ENCODE measurements at regions not wholly inside any gene's neighbourhood (a gene's known extent, or its start where the extent isn't known, plus 50 kb on each side); places are given as distances from the start of the nearest gene placed in this dataset.

DNA sequence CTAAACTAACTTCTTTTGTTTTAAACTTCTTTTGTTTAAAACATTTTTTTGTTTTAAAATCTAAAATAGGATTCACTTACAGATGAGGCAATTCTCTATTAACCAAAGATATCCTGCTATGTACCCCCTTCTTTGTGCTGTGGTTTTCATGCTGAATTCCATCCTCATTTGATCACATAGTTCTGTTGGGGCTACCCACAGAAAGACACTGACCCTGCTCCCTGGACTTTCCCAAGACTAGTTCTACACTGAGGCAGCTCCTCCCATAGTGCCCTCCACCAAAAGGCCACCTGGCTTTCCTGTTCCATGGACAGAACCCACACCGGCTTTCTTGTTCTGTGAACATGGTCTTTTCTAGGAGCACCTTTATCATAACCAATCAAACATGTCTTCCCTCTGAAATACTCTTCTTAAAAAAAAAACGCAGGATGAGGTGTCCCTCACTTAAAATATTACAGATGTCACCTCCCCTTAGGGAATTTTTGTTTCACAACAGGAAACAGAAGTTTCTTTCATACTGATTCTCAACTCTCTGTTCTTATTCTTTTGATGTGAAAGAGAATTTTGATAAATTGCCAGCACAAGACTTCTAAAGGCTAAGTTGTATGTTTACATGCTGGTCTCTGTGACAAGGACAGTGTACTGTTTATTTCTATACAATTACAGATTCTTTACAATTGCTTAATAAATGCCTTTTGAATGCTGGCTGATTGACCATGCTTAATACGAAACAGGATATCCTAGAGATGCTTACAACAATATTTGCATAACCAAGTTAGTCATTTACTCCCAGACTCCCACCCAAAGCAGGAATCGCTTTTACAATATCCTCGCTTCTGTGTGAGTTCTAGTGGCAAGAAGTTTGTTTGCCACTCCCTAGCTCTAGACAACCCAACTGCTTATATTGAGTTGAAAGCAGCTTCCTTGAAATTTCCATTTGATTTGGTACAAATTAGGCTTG is 300.4 kb downstream of the DTWD2 start:
- no peak for DNase-seq

DNA sequence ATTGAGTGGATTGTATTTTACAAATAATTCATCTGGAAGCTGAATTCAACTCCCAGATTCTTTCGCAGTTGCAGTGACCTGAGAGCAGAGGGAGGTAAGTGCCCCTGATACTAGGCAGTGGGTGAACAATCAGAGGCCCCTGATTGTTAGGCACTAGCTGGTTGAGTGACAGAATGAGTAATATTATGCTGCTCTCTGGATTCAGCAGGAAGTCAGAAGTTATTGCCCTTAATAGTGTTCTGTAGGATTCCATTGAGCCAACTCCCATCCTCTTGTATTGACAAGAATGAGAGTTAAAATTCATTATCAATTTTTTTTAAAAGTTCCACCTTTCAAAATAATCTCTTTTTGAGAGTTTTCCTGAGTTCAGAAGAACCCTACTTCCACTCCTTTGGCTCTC is 301.2 kb downstream of the DTWD2 start:
- no peak for DNase-seq

DNA sequence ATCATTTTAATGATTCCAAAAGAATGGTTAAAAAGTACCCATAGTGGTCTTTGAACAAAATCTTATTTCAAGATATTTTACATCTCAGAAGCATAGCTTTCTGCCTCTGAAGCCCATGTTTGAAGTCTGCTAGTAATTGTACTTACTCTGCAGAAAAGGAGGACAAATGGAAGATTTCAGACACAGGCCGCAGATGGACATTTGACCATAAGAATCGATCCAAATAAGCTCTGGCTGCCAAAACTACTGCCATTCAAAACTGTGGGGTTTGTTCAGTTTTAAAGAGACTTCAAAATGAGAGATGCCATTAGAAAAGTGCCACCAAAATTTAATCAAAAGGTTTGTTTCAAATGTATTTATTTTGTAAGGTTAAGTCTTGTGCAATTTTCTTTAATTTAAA is 306.7 kb downstream of the DTWD2 start:
- no peak for DNase-seq

DNA sequence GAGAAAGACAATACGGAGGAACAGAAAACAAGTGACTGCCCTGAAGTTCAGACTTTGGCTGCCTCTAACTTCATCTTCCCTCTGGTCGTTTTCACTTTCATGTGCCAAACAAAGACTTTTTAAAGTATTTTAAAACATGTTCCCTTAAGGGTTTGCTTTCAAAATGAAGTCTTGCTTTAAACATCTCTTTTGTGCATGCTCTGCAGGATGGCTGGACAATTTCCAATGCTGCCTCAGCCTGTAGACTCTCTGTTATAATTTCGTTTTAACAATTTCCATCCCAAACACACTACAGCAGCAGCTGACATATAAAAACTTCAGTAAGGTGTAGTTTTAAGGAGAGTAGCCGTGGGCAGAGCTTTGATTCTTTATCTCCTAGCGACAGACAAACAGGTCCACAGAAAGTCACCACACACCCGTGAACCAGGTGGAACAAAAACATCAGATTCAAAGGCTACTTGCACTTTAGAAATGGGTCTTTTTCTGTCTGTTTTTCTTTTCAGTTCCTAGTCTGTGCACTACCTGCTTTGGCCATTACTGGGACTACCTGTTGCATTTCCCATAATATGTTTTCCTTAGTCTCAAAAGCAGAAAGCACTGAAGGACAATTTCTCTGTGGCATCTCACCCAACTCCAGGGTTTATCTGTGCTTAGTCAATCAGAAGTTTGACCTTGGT is 308.9 kb downstream of the DTWD2 start:
- no peak for DNase-seq

DNA sequence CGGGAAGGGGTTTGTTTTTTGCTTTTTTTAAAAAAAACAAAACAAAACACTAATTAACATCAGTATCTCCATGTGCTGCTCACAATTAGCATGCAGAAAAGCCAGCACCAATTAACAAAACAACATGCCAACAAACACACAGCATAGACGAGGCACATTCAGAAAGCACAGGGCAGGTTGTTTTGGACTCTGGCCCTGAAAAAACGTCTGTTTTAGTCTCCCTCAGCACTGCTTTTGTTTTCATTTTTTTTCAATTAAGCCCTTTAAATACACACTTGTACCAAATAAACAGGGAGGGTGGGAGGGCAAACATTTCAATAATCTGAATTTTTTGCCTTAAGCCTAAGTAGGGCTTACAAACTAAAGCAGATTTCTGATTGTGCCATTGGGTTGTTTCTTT is 309.6 kb downstream of the DTWD2 start:
- no peak for DNase-seq

DNA sequence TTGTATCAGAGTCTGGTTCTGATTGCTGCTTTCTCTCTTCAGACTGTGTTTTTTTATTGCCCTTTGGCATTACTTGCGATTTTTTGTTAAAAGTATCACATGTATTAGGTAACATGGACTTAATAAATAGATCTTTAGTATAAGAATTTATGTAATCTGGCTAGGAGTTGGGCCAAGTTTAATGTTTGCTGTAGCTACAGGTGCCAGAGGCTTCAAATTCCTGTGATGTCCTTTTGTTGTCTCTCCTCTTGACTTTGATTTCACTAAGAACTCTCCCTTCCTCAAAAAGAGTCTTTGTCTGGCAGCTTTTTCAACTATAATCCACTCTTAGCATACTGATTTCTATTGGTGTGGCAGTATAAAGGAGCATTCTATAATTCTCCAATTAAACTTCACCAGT is 313.1 kb downstream of the DTWD2 start:
- DNase-seq, result no peak

DNA sequence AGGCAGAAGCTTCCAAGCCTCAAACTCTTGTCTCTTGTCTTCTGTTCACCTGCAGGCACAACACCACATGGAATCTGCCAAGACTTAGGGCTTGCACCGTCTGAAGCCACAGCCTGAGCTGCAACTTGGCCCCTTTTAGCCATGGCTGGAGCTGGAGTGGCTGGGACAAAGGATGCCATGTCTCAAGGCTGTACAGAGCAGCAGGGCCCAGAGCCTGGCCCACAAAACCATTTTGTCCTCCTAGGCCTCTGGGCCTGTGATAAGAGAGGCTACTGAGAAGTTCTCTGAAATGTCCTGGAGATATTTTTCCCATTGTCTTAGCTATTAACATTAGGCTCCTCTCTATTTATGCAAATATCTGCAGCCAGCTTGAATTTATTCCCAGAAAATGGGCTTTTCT is 330.8 kb downstream of the DTWD2 start:
- no peak for DNase-seq

DNA sequence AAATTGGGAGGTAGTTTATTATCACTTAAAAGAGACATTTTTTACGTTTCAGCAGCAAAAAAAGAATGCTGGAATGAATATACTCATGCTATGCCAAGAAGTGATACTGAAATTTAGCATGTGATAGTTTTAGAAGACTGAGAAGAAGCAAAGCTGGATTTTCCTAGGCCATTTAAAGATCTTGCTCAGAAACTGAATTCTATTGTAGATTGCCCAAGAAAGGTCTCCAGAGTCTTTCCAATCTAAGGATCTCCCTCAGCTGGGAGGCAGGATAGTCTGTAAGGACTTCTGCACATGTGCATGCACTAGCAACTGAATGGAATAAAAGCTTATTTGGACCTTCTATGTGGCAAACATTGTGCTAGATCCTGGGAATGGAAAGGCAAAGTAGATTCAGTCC is 334.5 kb downstream of the DTWD2 start:
- DNase-seq, result no peak

DNA sequence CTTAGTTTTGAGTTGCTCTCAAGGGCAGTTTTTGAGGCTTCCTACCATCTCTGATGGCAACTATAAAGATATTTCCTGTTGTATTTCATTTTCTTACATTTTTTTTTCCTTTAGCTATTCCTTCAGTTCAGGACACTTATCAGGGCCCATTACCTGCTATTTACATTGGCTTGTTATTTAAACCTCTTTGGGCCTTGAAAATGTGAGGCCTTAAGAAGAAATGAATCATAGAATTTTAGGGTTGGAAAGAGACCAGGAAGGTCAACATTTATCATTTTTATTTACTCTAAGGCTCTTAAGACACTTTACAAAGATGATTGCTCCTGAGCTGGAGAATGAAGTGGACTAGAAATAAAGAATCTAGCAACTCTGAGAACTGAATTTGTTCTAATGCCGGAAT is 335.2 kb downstream of the DTWD2 start:
- no peak for DNase-seq

DNA sequence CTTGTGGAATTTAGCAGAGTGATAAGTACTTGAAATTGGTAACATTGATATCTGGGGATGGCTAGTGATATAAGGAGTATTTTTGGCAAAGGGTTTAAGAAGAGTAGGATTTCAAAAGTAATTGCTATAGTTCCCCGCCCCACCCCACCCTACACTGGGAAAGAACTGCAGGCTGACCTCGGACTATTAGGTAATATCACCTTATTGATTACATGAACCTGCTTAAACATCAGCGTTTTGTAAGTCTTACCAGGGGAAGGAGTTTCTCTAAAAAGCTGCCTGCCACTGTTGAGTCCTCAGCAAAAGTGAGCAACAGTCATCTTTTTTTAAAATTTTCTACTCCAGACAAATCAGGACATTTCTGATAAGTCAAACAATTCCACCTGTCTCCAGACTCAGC is 337.3 kb downstream of the DTWD2 start:
- DNase-seq, result no peak

DNA sequence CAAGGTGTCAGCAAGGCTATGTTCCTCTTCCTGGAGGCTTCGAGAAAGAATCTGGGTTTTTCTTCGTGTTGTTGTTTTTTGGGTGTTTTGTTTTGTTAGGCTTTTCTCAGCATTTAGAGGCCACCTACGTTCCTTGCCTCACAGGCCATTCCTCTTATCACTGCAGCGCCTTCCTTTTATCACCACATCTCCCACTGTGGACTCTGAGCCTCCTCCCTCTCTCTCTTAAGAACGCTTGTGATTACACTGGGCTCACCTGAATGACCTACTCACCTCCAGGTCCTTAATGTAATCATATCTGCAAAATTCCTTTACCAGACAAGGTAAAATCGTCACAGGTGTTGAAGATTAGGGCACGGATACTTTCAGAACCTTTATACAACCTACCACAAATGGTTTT is 340.8 kb downstream of the DTWD2 start:
- no peak for DNase-seq

DNA sequence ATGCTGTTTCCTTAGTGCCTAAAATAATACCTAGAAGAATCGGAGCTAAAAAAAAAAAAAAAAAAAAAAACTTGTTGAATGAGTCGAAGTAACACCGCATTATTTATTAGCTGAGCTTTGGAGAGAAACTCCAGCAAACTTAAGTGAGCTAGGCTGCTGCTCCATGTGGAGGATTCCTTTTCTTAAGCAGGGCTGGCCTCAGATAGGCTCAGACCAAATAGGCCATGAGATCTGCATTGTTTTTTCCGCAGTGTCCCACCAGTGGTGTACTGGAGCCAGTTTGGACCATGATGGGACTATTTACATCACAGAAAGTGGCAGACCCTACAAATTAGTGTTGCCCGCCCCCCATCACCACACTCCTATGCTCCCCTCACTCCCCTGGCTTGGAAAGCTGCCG is 341.4 kb downstream of the DTWD2 start:
- no peak for DNase-seq

DNA sequence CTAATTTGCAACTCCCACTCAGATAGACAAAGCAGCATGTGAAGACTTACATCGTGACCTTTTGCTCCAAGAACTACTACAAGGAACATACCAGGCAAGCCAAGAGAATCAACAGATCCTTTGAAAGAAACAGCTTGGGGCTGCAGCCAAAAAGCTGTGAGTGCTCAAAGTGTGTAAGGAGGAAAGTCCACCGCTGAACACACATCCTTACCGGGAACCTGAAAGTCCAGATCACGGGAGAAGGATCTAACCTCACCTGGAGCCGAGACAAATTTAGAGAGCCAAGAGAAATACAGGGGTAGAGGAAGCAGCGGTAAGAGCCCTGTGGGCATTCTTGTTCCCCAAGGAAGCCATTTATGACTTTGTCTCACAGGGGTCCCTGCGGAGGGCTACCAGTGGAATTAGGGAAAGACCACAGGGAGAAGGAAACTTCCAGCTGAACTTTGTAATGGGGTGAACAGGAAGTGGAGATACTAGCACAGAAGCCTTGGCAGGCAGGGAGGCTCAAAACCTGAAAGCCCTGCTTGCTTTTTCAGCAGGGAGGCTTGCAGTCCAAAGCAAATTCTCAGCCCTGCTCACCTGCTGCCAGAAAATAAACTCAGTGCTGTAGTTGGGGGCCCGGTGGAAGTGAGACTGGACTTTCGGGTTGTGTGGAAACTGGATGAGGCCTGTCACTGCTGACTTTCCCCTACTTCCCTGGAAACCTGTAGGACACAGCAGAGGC is 350.2 kb downstream of the DTWD2 start:
- no peak for DNase-seq

DNA sequence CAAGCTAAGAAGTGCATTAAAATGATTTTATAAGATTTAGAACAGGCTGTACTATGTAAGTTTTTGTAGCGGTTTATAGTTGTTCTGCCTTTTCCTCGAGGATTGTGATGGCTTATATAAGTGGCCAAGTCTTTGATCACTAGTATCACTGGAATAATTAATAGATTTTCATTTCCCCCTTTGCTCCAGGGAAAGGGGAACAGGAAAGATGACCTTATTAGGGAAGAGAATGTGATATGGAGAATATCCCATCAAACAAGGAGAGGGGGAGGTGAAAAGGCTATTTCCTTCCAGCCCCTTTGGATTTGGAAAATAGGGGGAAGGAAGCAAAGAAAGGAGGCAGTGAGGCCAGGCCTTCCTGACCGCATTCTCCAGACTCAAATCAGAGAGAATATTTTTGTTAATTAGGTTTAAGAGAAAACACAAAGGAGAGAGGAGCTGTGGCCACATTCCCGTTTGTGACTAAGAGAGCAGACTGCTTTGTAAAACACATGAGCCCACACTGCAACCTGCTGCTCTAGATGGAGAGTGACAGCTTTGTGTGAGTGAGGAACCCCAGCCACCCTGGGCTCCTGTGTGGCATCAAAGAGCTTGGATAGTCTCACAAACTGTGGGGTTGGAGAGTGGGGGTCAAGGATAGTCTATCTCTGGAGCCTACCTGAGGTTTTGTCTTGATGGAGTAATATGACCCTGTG is 359.5 kb downstream of the DTWD2 start:
- DNase-seq, result no peak

DNA sequence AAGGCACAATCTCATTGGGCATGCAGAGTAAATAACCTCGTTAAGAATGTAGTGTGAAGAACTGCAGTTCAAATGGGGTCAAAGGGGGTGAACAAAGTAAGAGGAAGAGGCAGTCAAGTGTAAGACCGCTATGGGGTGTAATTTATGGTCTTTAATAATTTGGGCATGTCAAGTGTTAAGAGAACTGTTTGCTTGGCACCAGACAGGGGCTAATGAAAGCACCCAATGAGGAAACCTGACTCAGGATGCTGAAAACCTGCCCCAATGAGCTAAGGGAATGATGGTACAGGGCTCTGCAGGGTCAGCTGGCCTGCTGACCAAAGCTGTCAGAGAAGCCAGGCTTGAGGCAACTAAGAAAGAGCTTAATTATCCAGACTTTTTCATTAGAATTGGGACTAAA is 368.1 kb downstream of the DTWD2 start:
- DNase-seq, result no peak

DNA sequence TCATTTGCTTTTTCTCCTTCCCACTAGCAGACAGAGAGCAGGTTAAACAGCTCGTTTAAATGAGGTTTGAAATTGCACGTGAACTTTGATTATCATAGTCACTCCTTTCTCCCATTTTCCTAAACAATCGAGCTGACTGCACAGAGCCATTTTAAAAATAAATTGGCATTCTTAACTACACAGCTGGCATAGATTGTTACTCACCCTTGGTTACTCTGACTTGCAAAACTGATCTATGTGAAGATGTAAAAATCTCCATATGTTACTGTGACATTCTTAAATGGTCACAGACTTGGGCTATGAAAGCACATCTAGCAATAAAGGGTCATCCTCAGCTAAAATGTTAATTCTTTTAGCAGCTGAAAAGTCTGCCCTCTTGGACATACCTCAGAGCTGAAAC is 368.5 kb downstream of the DTWD2 start:
- DNase-seq, result no peak

DNA sequence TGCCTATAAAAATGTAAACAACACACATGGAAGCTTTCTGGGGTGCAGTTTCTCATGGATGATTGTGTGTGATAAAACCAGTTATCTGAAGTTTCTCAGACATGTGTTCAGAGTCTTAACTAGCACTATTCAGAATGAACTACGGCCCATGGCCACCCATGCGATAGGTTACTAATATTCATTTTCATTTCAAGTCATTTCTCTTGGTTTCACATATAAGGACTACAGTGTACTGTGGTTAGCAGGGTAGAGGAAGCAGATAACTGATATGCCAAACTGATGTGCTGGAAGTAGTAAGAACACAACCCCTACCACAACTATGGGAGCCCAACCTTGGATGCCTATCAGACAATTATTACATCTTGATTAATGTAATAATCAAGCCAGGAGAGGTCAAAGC is 372.1 kb downstream of the DTWD2 start:
- no peak for DNase-seq

DNA sequence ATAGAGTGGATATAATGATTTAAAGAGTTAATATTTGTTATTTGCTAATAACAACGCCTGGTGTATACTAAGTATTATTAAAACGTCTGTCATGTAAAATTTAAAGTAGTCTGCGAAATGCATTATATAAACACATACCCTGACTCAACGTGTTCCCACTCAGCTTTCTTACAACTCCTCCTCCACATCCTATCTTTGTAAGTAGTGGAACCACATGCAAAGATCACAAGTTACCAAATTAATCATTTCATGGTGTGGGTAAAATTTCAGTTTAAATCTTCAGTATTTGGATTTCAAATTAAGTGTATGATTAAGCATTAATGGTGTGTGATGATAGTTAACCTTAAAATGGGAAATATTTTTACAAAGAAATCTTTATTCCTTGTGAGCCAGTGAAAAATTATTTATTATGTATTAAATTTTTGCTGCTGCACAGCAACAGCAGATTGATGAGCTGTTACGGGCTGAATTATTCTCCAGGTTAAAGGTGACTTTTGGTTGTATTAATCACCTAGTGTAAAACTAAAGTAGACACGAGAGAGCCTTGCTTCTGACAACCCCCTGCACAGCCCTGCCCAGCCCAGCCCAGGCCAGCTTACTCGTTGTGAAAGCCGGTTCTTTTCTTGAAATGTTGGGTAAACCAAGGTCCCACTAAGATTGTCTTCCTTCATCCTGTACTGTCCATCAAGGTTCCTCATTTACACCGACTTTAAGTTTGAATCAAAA is 373.5 kb downstream of the DTWD2 start:
- no peak for DNase-seq

DNA sequence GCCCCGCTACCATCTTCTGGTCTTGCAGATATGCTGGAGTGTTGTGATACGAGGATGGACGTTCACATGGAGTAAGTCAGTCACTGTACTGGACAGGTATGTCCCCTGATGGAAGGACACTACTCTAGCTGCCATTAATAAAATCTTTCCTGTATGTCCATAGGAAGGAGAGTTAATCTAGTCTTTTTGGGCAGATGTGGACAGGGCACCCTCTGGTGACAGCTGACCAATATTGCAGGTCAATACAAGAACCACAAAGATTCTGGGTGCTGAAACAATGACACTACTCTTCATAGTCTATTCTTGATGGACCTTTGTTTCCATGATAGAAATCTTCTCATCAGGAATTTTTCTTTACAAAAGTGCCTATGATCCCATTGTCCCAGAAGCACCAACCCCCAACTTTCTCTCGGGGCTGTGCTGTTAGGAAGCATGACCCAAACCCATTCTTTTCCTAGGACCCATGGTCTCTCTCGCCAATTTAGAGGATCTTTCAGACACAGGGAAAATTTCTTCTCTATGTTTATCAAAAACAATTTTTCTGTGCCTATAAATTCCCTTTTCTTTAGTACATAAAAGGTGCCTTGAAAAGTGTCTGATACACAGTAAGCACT is 376.9 kb downstream of the DTWD2 start:
- DNase-seq, result peak; percentile 57

DNA sequence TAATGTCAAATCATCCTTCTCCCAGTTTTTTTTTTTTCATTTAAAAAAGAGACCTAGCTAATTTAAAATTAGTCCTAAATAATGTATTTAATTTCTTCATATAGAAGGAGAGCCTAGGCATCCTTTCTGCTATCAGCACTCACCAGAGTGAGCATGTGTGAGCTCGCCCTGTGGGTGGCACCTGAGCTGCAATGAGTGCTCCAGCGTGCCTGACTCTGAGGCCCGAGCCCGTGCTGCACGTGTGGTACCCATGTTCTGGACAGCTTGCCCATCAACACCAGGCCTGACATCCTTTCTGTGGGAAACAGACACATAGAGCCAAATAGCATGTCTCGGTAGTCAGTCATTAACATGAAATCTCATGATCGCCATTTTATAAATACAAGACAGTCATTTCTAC is 381.4 kb downstream of the DTWD2 start:
- no peak for DNase-seq

DNA sequence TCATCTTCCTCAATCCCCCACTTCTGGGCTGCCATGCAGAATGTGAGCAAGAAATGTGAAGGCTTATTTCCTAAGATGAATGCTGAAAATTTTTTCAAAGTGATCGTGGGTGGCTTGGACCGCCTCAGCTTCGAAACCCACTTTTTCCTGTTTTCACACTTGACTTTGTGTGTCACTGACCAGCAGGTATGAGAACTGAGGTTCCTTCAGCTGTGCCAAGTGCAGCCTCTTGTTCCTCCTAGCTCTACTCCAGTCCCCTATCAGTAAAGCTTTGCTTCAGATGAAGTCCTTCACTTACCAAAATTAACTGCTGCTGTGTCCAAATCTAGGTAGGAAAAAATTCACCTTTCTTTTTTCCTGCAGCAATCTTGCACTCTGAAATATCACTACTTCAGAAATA is 382.6 kb downstream of the DTWD2 start:
- no peak for DNase-seq

DNA sequence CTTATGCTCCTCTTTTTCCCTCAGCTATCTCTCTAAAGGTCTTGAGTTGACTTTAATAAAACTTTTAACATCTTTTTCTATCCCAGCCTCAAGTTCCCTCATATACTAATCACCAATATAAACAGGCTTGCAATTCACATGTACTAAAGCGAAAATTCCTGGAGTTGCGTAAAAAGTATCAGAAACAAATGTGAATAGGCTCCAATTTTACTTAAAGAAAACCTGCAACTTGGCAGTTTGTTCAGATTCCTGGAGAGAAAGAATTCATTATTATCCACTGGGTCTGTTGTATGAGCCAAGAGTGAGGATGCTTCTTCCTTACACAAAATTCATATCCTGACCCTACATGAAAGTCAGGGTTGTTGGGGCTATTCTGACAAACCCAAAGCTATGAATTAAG is 384.2 kb downstream of the DTWD2 start:
- DNase-seq, result no peak

All from hematopoietic multipotent progenitor cell treated with erythropoietin and hydrocortisone succinate and interleukin-3 and kit ligand, for 6 days (in vitro differentiated cells).